Lower leg skin (tissue), 4 donors: ENCODE measurements at regions not wholly inside any gene's neighbourhood (a gene's known extent, or its start where the extent isn't known, plus 50 kb on each side); places are given as distances from the start of the nearest gene placed in this dataset.
"Not testable (repeated sequence)": the region's sequence is repeated elsewhere in the genome, so short reads cannot be mapped to it uniquely, and the experiment has no call there.

Experiments used
- DNase-seq, 2 donors: peaks; one replicate each; pipeline ENCODE4 v3.0.0-alpha.2; 2019; ENCODE audit warnings: low spot score in 2 of 2
- H3K4me3 ChIP-seq: fragments of 200-600 bp; sonication (generic); 2 replicates; pipeline ENCODE4 v1.5.1; 2017; ENCODE audit warnings: mild to moderate bottlenecking, low read depth; ENCODE audit not compliant: poor library complexity, severe bottlenecking
- CTCF ChIP-seq, 3 donors: fragments of 450-650 bp; IDR thresholded peaks; one replicate each; pipeline ENCODE4 v1.5.1; 2016; ENCODE audit warnings: antibody characterized with exemption in 3 of 3, mild to moderate bottlenecking in 3 of 3, moderate library complexity in 2 of 3
- POLR2A ChIP-seq, 2 donors: fragments of 450-650 bp; IDR thresholded peaks; one replicate each; pipeline ENCODE4 v1.6.1; 2016 to 2017; ENCODE audit warnings: antibody characterized with exemption in 2 of 2, mild to moderate bottlenecking in 1 of 2, moderate library complexity in 1 of 2
- WGBS, 2 donors: methylation state at CpG; one replicate each; pipeline ENCODE4 v1.1.5; 2018; 5-methylcytosine and 5-hydroxymethylcytosine counted together
- intact Hi-C: fragments of 100-400 bp; cut with DNase I; formaldehyde crosslinking; loops from one replicate; pipeline ENCODE4 v1.15.0; 2023; ENCODE audit warnings: low total_unique reads

- H3K4me3 ChIP-seq: no peak overlapping the region
- no peak for TF ChIP-seq POLR2A (IDR thresholded peaks at IDR 0.05)
- TF ChIP-seq CTCF (IDR thresholded peaks at IDR 0.05): no peak
- intact Hi-C loops: no loop called here
- no peak for DNase-seq
These were observed 145.4 kb upstream of the PALMD start for GRCh38 chr1:99500541-99500940.

DNA sequence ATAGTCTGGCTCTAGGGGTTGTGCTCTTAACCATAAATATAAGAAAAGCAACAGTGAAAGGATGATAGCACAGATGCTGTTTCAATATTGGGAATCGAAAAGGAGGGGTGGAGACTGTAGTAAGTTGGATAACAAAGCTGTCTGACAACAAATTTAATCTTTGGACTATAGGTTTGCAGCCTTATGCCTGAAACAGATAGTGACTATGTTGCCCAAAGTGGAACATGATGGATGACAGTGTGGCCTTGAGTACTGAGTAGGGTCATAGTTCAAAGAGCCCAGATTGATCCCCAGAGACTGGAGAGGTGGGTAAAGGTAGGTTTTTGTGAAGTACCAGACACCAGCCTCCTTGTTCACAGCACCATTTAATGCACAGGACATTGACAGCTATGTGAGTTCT, 144.0 kb upstream of the PALMD start:
- 85 to 90% methylated on average over 1 of the region's 1 CpG for WGBS, 2 donors
- H3K4me3 ChIP-seq: no peak overlapping the region
- no peak for TF ChIP-seq CTCF (IDR thresholded peaks at IDR 0.05)
- TF ChIP-seq POLR2A (IDR thresholded peaks at IDR 0.05): no peak
- intact Hi-C loops: no loop called here
- no peak for DNase-seq

DNA sequence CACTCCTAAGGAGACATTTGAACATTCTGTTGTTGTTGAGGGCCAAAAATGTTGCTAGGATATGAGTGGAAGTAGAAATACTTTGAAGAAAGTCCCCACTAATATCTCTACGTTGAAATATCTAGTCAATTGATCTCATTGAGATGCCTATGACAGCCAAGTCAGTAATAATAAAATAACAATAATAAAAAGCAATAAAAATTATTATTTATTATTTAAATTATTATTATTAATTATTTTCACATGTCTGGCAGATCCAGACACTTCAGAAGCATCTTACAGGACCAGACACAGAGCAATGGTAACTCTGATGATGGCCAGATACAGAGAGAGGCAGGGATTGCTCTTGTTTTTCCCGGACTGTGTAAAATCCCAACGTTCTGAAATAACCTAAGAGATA, 143.5 kb upstream of the PALMD start:
- 58 to 89% methylated on average over 3 of the region's 3 CpGs for WGBS, 2 donors
- no peak overlapping the region for H3K4me3 ChIP-seq
- TF ChIP-seq POLR2A (IDR thresholded peaks at IDR 0.05): no peak
- intact Hi-C loops: no loop called here
- no peak for DNase-seq

DNA sequence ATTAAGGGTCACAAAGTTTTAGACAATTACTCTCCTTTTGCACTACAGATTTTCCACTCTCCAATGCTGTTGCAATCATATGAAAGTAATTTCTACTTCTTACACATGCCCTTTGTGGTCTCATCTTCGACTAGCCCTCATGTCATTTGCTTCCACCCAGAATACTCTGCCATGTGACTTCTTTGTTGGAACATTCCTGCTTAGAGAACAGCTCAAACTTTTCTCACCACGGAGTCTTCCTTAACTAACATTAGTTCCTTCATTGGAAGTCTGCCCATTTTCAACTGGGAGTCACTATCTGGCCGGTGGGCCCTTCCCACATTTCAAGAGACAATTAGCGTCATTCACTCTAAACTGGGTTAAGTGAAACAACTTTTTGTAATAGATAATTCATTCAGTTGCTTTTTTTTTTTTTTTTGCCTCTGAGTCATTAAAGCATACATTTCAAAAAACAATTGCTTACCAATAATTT, 142.6 kb upstream of the PALMD start:
- TF ChIP-seq CTCF (IDR thresholded peaks at IDR 0.05) (no peak), POLR2A (IDR thresholded peaks at IDR 0.05) (no peak)
- WGBS, 2 donors: 20 to 21% methylated on average over 4 of the region's 4 CpGs
- intact Hi-C loops: no loop called here
- peak; percentile 37 to 86 for DNase-seq
- no peak overlapping the region for H3K4me3 ChIP-seq

DNA sequence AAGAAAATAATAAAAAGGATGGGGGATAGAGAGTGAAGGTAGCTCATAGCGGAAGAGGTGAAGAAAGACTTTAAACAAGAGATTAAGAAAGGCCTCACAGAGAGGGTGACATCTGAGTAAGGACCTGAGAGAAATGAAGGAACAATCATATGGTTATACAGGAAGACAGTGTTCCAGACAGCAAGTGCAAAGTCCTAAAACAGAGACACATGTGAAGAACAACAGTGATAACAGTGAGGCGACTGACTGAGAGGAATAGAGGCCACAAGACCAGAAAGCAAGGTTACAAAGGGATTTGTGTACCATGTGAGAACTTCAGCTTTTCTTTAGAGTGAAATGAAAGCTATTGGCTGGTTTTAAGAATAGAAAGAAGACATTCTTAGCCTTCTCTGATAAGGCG, 141.6 kb upstream of the PALMD start:
- no peak for DNase-seq
- intact Hi-C loops: no loop called here
- H3K4me3 ChIP-seq: no peak overlapping the region
- WGBS, 2 donors: 92 to 95% methylated on average over 3 of the region's 3 CpGs
- TF ChIP-seq POLR2A (IDR thresholded peaks at IDR 0.05) (no peak), CTCF (IDR thresholded peaks at IDR 0.05) (no peak)

- WGBS, 2 donors: 72 to 77% methylated on average over 2 of the region's 2 CpGs
- H3K4me3 ChIP-seq: no peak overlapping the region
- TF ChIP-seq CTCF (IDR thresholded peaks at IDR 0.05) (no peak), POLR2A (IDR thresholded peaks at IDR 0.05) (no peak)
- intact Hi-C loops: no loop called here
- no peak for DNase-seq
These were observed 139.3 kb upstream of the PALMD start for GRCh38 chr1:99506631-99507030.

GRCh38 chr1:99507446-99507845, 138.5 kb upstream of the PALMD start:
- intact Hi-C loops, DNase-seq, H3K4me3 ChIP-seq: not testable (repeated sequence)
- 87 to 96% methylated on average over 12 of the region's 12 CpGs for WGBS, 2 donors
